ENCODE measurements at regions not wholly inside any gene's neighbourhood (a gene's known extent, or its start where the extent isn't known, plus 50 kb on each side); places are given as distances from the start of the nearest gene placed in this dataset.

DNA sequence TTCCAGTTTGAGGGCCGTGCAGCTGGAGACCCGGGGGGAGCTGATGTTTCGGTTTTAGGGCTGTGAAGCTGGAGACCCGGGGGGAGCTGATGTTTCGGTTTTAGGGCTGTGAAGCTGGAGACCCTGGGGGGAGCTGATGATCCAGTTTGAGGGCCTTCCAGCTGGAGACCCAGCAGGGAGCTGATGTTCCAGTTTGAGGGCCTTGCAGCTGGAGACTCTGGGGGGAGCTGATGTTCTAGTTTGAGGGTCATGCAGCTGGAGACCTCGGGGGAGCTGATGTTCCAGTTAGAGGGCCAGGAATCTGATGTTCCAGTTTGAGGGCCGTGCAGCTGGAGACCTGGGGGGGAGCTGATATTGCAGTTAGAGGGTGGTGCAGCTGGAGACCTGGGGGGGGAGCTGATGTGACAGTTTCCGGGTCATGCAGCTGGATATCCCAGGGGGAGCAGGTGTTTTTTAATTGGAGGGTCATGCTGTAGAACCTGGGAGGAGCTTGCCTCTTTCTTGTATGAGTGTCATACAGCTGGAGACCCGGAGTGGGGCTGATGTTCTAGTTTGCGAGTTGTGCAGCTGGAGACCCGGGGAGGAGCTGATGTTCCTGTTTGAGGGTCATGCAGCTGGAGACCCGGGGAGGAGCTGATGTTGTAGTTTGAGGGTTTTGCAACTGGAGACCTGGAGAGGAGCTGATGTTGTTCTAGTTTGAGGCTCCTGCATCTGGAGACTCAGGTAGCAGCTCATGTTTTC, 153.2 kb downstream of the RTP5 start:
- H3K36me3 Mint-ChIP-seq = peaks cover 26 to 40% of the 10 kb centered on the region in 2 donors
- Histone ChIP-seq H3K27me3 (ENCODE audit: insufficient read depth, low read length) (no peaks in the 10 kb centered on the region), H3K9me3 (ENCODE audit: control insufficient read depth in 1 of 2, low read length in 2 of 2) (no peaks in the 10 kb centered on the region), H3K36me3 (ENCODE audit: insufficient read depth, low read length) (no peaks in the 10 kb centered on the region), H3K4me3 (ENCODE audit: low read length in 2 of 2) (no peak overlapping the region), H3K4me1 (ENCODE audit: insufficient read depth, low read length) (no peaks in the 10 kb centered on the region), H3K27ac (ENCODE audit: low read depth, low read length) (no peak overlapping the region)
- POLR2A ChIA-PET (ENCODE audit: partially characterized antibody) = interaction anchor here (2.7 kb wide), 1 partner anchor 9 kb away, joined by 17 read pairs; no protein-coding TSS in a partner anchor
- no peak overlapping the region for H3K4me3 Mint-ChIP-seq
- H3K27ac Mint-ChIP-seq = peak overlapping the region in 2 of 7 donors; percentile 23 to 62
- H3K9me3 Mint-ChIP-seq = peaks cover 0 to 8% (median 0%) of the 10 kb centered on the region in 8 donors
- intact Hi-C loops (cut with micrococcal nuclease) = no loop called here
- H3K4me1 Mint-ChIP-seq = peaks cover 2 to 13% (median 4%) of the 10 kb centered on the region in 4 donors
- no peak for DNase-seq
- peaks cover 0 to 4% of the 10 kb centered on the region in 2 donors for H3K27me3 Mint-ChIP-seq
- CTCF ChIA-PET (ENCODE audit: partially characterized antibody) = interaction anchor here (1.5 to 4.9 kb wide), 3 partner anchors 11 to 72 kb away, joined by 3 to 27 read pairs (median 8); no protein-coding TSS in a partner anchor

DNA sequence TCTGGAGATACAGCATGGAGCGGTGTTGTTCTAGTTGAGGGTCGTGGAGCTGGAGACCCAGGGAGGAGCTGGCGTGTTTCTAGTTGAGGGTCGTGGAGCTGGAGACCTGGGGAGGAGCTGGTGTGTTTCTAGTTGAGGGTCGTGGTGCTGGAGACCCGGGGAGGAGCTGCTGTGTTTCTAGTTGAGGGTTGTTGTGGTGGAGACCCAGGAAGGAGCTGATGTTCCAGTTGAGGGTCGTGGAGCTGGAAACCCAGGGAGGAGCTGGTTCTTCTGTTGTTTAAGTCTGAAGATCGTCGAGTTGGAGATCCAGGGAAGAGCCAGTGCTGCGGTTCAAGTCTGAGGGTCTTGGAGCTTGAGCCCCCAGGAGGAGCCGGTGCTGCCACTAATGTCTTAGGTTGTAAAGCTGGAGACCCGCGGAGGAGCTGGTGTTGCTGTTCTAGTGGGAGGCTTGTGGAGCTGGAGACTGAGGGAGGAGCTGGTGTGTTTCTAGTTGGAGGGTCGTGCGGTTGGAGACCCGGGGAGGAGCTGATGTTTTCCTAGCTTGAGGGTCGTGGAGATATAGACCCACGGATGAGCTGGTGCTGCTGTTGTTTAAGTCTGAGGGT, 155.3 kb downstream of the RTP5 start:
- peaks cover 31 to 58% of the 10 kb centered on the region in 2 donors for H3K36me3 Mint-ChIP-seq

DNA sequence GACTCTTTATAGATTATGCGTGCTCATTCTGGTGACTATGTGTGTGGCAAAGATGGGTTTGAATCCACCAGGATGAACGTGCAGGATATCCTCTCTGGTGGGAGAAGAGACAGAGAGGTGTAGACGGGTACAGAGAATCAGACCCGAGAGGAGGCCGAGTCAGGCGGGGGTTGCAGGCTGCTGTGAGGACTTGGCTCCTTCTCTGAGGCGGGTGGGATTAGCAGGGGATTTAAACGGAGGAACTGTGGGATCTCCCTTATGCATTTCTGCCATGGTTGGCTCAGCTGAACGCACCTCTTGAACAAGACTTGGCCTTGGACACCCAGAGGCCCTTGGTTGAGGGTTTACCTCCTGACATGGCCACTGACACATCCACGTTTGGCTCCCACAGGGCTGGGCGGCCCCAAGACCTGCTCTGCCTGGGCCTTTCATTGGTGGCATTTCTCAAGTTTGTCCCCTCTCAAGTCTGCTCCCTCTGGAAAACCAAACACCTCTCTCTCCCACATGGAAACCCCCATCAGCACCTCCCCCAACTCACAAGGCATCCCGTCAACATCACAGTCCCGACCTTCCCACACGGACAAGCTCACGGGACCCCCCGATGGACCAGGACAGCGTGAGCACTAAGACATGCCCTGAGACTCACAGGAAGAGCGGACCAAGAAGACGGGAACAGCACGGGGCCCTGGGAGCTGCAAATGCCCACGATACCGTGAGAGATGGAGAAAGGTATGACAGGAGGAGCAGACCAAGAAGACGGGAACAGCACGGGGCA, 158.3 kb downstream of the RTP5 start:
- H3K4me3 Mint-ChIP-seq = peak overlapping the region in 2 of 8 donors; percentile 34 to 50
- CTCF ChIA-PET (ENCODE audit: partially characterized antibody) = interaction anchor here (0.9 kb wide), 1 partner anchor 10 kb away, joined by 4 read pairs; no protein-coding TSS in a partner anchor
- H3K27me3 Mint-ChIP-seq = peaks cover 0 to 4% of the 10 kb centered on the region in 2 donors
- Histone ChIP-seq H3K9me3 (ENCODE audit: control insufficient read depth in 1 of 2, low read length in 2 of 2) (no peaks in the 10 kb centered on the region), H3K27me3 (ENCODE audit: insufficient read depth, low read length) (no peaks in the 10 kb centered on the region), H3K27ac (ENCODE audit: low read depth, low read length) (no peak overlapping the region), H3K36me3 (ENCODE audit: insufficient read depth, low read length) (no peaks in the 10 kb centered on the region), H3K4me1 (ENCODE audit: insufficient read depth, low read length) (peaks cover 36% of the 10 kb centered on the region), H3K4me3 (ENCODE audit: low read length in 2 of 2) (no peak overlapping the region)
- H3K4me1 Mint-ChIP-seq = peaks cover 36 to 56% (median 45%) of the 10 kb centered on the region in 4 donors
- DNase-seq = no peak
- intact Hi-C loops (cut with micrococcal nuclease) = no loop called here
- POLR2A ChIA-PET (ENCODE audit: partially characterized antibody) = no interaction called here
- peaks cover 0 to 4% (median 0%) of the 10 kb centered on the region in 8 donors for H3K9me3 Mint-ChIP-seq
- peak overlapping the region in 2 of 7 donors; percentile 81 to 90 for H3K27ac Mint-ChIP-seq
- H3K36me3 Mint-ChIP-seq = peaks cover 31 to 59% of the 10 kb centered on the region in 2 donors

More for the DNA sequence above, 155.3 kb downstream of the RTP5 start:
- Histone ChIP-seq H3K36me3 (ENCODE audit: insufficient read depth, low read length) (no peaks in the 10 kb centered on the region), H3K27me3 (ENCODE audit: insufficient read depth, low read length) (no peaks in the 10 kb centered on the region), H3K4me1 (ENCODE audit: insufficient read depth, low read length) (peaks cover 10% of the 10 kb centered on the region), H3K4me3 (ENCODE audit: low read length in 2 of 2) (no peak overlapping the region), H3K9me3 (ENCODE audit: control insufficient read depth in 1 of 2, low read length in 2 of 2) (no peaks in the 10 kb centered on the region), H3K27ac (ENCODE audit: low read depth, low read length) (no peak overlapping the region)
- H3K4me1 Mint-ChIP-seq = peaks cover 14 to 32% (median 20%) of the 10 kb centered on the region in 4 donors
- ChIA-PET POLR2A (ENCODE audit: partially characterized antibody) (no interaction called here), CTCF (ENCODE audit: partially characterized antibody) (interaction anchor here (0.8 to 4.9 kb wide), 4 partner anchors 8 to 72 kb away, joined by 3 to 27 read pairs (median 3); no protein-coding TSS in a partner anchor)
- no peak overlapping the region for H3K4me3 Mint-ChIP-seq
- intact Hi-C loops (cut with micrococcal nuclease) = no loop called here
- DNase-seq = no peak
- H3K27ac Mint-ChIP-seq = peak overlapping the region in 4 of 7 donors; percentile 27 to 78 (median 44)
- H3K9me3 Mint-ChIP-seq = peaks cover 0 to 8% (median 0%) of the 10 kb centered on the region in 8 donors
- H3K27me3 Mint-ChIP-seq = peaks cover 0 to 4% of the 10 kb centered on the region in 2 donors

DNA sequence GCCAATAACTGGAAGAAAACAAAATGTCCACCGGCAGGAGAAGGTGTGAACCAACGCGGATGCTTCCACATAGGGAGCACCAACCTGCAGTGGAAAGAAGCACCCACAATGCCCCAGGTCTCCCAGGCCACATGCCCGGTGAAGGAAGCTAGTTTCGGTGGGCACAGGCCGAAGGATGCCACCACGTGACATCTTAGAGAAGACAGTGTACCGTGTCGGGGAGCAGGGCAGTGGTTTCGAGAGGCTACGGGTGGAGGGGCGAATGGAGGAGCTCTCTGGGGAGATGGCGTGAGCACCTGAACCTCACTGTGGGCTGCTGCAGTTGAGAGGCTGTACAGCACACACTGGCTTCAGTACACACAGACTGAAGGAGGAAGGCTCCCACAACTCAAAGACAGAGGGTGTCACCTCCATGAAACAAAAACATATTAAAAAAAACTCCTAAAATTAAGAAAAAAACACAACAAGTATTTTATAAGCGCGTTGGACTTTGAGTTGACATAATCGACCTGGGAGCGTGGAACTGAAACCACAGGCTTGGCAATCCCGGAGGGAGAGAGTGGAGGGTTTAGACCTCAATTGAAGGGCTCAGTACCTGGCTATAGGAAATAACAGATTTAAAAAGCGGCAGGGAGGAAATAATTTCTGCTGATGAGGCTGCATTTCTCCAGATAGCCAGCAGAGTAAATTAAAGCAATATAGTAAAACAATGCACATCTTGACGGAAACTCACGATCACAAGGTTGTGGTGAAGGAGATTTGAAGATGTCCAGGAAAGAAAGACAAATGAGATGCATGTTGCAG, 160.1 kb downstream of the RTP5 start:
- H3K27me3 ChIP-seq (ENCODE audit: insufficient read depth, low read length) = no peaks in the 10 kb centered on the region
- CTCF ChIA-PET (ENCODE audit: partially characterized antibody) = no interaction called here
- H3K27ac ChIP-seq (ENCODE audit: low read depth, low read length) = no peak overlapping the region
- Mint-ChIP-seq H3K9me3 (peaks cover 0 to 4% (median 0%) of the 10 kb centered on the region in 8 donors), H3K4me1 (peaks cover 41 to 66% (median 54%) of the 10 kb centered on the region in 4 donors), H3K36me3 (peaks cover 24 to 43% of the 10 kb centered on the region in 2 donors), H3K27me3 (peaks cover 0 to 3% of the 10 kb centered on the region in 2 donors), H3K4me3 (peak overlapping the region; percentile 68 to 98 (median 93)), H3K27ac (peak overlapping the region in 6 of 7 donors; percentile 30 to 83 (median 40))
- H3K4me3 ChIP-seq (ENCODE audit: low read length in 2 of 2) = no peak overlapping the region
- H3K9me3 ChIP-seq (ENCODE audit: control insufficient read depth in 1 of 2, low read length in 2 of 2) = no peaks in the 10 kb centered on the region
- no peak for DNase-seq
- H3K36me3 ChIP-seq (ENCODE audit: insufficient read depth, low read length) = no peaks in the 10 kb centered on the region
- POLR2A ChIA-PET (ENCODE audit: partially characterized antibody) = no interaction called here
- intact Hi-C loops (cut with micrococcal nuclease) = loop anchor here (2.0 to 5.0 kb wide), 3 partner anchors 19 to 62 kb away; no protein-coding TSS in a partner anchor
- H3K4me1 ChIP-seq (ENCODE audit: insufficient read depth, low read length) = peaks cover 41% of the 10 kb centered on the region

DNA sequence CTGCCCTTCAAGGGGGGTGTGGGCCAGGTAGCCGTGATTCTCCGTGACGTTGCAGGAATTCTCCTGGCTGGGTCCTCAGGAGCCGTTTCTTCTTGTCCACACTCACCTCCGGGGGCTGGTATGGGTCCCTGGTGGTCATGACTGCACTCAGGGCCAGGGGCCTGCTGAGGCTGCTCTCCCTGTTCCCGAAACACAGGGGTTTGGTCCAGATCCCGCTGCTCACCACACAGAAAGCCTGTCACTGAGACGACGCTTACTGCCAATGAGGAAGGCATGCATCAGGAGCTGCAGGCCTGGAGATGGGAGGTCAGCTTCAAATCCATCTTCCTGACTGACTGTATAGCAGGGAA, 160.7 kb downstream of the RTP5 start:
- Histone ChIP-seq H3K4me1 (ENCODE audit: insufficient read depth, low read length) (peaks cover 41% of the 10 kb centered on the region), H3K9me3 (ENCODE audit: control insufficient read depth in 1 of 2, low read length in 2 of 2) (no peaks in the 10 kb centered on the region), H3K4me3 (ENCODE audit: low read length in 2 of 2) (no peak overlapping the region), H3K27me3 (ENCODE audit: insufficient read depth, low read length) (no peaks in the 10 kb centered on the region), H3K27ac (ENCODE audit: low read depth, low read length) (no peak overlapping the region), H3K36me3 (ENCODE audit: insufficient read depth, low read length) (no peaks in the 10 kb centered on the region)
- Mint-ChIP-seq H3K27me3 (peaks cover 0 to 2% of the 10 kb centered on the region in 2 donors), H3K9me3 (peaks cover 0 to 4% (median 0%) of the 10 kb centered on the region in 8 donors), H3K36me3 (peaks cover 19 to 38% of the 10 kb centered on the region in 2 donors), H3K27ac (peak overlapping the region in 5 of 7 donors; percentile 30 to 97 (median 32)), H3K4me3 (peak overlapping the region; percentile 85 to 98 (median 94)), H3K4me1 (peaks cover 41 to 66% (median 54%) of the 10 kb centered on the region in 4 donors)
- ChIA-PET POLR2A (ENCODE audit: partially characterized antibody) (no interaction called here), CTCF (ENCODE audit: partially characterized antibody) (interaction anchor here (1.3 kb wide), 1 partner anchor 79 kb away, joined by 4 read pairs; no protein-coding TSS in a partner anchor)
- intact Hi-C loops (cut with micrococcal nuclease) = loop anchor here (2.0 to 5.0 kb wide), 3 partner anchors 19 to 63 kb away; no protein-coding TSS in a partner anchor
- no peak for DNase-seq

DNA sequence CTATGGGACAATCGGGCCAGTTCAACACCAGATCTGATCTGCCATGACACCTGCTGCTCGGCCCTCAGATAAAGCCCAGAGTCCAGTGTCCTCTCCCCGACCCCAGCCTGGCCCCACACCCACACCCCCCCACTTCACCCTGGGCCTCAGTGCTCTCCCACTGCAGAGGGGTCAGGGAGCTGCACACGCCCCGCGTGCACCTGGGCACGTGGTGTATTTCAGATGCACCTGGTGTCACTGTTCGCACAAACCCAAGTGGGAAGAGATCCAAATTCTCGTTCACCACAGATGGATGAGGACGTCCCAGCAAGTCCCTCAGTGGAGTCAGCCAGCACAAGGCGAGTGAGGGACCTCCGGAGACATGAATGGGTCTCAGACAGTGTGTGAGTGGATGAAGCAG, 161.3 kb downstream of the RTP5 start:
- ChIA-PET CTCF (ENCODE audit: partially characterized antibody) (interaction anchor here (1.1 to 4.8 kb wide), 3 partner anchors 8 to 80 kb away, joined by 3 to 27 read pairs (median 4); no protein-coding TSS in a partner anchor), POLR2A (ENCODE audit: partially characterized antibody) (interaction anchor here (0.7 to 2.9 kb wide), 4 partner anchors 8 to 80 kb away, joined by 3 to 17 read pairs (median 4); no protein-coding TSS in a partner anchor)
- H3K27ac ChIP-seq (ENCODE audit: low read depth, low read length) = no peak overlapping the region
- H3K27me3 ChIP-seq (ENCODE audit: insufficient read depth, low read length) = no peaks in the 10 kb centered on the region
- Mint-ChIP-seq H3K9me3 (peaks cover 0 to 4% (median 0%) of the 10 kb centered on the region in 8 donors), H3K4me3 (peak overlapping the region; percentile 85 to 98 (median 94)), H3K27ac (peak overlapping the region; percentile 81 to 98 (median 95)), H3K4me1 (peaks cover 41 to 66% (median 54%) of the 10 kb centered on the region in 4 donors), H3K27me3 (peaks cover 0 to 2% of the 10 kb centered on the region in 2 donors), H3K36me3 (peaks cover 16 to 35% of the 10 kb centered on the region in 2 donors)
- H3K4me3 ChIP-seq (ENCODE audit: low read length in 2 of 2) = peak overlapping the region in 1 of 2 donors; percentile 47
- no peak for DNase-seq
- H3K4me1 ChIP-seq (ENCODE audit: insufficient read depth, low read length) = peaks cover 41% of the 10 kb centered on the region
- H3K36me3 ChIP-seq (ENCODE audit: insufficient read depth, low read length) = no peaks in the 10 kb centered on the region
- intact Hi-C loops (cut with micrococcal nuclease) = loop anchor here (2.0 to 5.0 kb wide), 3 partner anchors 20 to 64 kb away; no protein-coding TSS in a partner anchor
- H3K9me3 ChIP-seq (ENCODE audit: control insufficient read depth in 1 of 2, low read length in 2 of 2) = no peaks in the 10 kb centered on the region
